ENCODE measurements at regions not wholly inside any gene's neighbourhood (a gene's known extent, or its start where the extent isn't known, plus 50 kb on each side); places are given as distances from the start of the nearest gene placed in this dataset.
"Not testable (repeated sequence)": the region's sequence is repeated elsewhere in the genome, so short reads cannot be mapped to it uniquely, and the experiment has no call there.

- FAIRE-seq (no peak), DNase-seq (ENCODE audit: insufficient read length, low spot score) (no peak)
- no peak for TF ChIP-seq POLR2A (IDR thresholded peaks at IDR 0.05; ENCODE audit: low read depth, low read length)
Measured at GRCh38 chr6:170193326-170193821, 97.5 kb downstream of the DLL1 start.

GRCh38 chr6:170192905-170193304 is 98.0 kb downstream of the DLL1 start:
- FAIRE-seq (no peak), DNase-seq (ENCODE audit: insufficient read length, low spot score) (no peak)
- no peak for TF ChIP-seq POLR2A (IDR thresholded peaks at IDR 0.05; ENCODE audit: low read depth, low read length)

GRCh38 chr6:170192101-170192500 is 98.8 kb downstream of the DLL1 start:
- not testable (repeated sequence) for DNase-seq (ENCODE audit: insufficient read length, low spot score)

GRCh38 chr6:170190046-170190445 is 100.8 kb downstream of the DLL1 start:
- DNase-seq (ENCODE audit: insufficient read length, low spot score) (no peak), FAIRE-seq (no peak)
- no peak for TF ChIP-seq POLR2A (IDR thresholded peaks at IDR 0.05; ENCODE audit: low read depth, low read length)

More at GRCh38 chr6:170192101-170192500, 98.8 kb downstream of the DLL1 start:
- not testable (repeated sequence) for FAIRE-seq

- no peak for TF ChIP-seq POLR2A (IDR thresholded peaks at IDR 0.05; ENCODE audit: low read depth, low read length)
Measured at GRCh38 chr6:170189236-170189635, 101.6 kb downstream of the DLL1 start.

GRCh38 chr6:170188571-170189001 is 102.3 kb downstream of the DLL1 start:
- FAIRE-seq (no peak), DNase-seq (ENCODE audit: insufficient read length, low spot score) (no peak)
- no peak for TF ChIP-seq POLR2A (IDR thresholded peaks at IDR 0.05; ENCODE audit: low read depth, low read length)

More at GRCh38 chr6:170189236-170189635, 101.6 kb downstream of the DLL1 start:
- DNase-seq (ENCODE audit: insufficient read length, low spot score), result no peak
- FAIRE-seq, result no peak

- FAIRE-seq (no peak), DNase-seq (ENCODE audit: insufficient read length, low spot score) (no peak)
- TF ChIP-seq POLR2A (IDR thresholded peaks at IDR 0.05; ENCODE audit: low read depth, low read length), result no peak
Measured at GRCh38 chr6:170187669-170188566, 103.0 kb downstream of the DLL1 start.

GRCh38 chr6:170186941-170187668 is 103.8 kb downstream of the DLL1 start:
- no peak for TF ChIP-seq POLR2A (IDR thresholded peaks at IDR 0.05; ENCODE audit: low read depth, low read length)
- FAIRE-seq (no peak), DNase-seq (ENCODE audit: insufficient read length, low spot score) (no peak)

- TF ChIP-seq POLR2A (IDR thresholded peaks at IDR 0.05; ENCODE audit: low read depth, low read length), result no peak
- no peak for DNase-seq (ENCODE audit: insufficient read length, low spot score)
- FAIRE-seq, result no peak
Measured at GRCh38 chr6:170186006-170186935, 104.6 kb downstream of the DLL1 start.

GRCh38 chr6:170185175-170185978 is 105.5 kb downstream of the DLL1 start:
- FAIRE-seq (no peak), DNase-seq (ENCODE audit: insufficient read length, low spot score) (no peak)
- no peak for TF ChIP-seq POLR2A (IDR thresholded peaks at IDR 0.05; ENCODE audit: low read depth, low read length)

GRCh38 chr6:170184316-170184715 is 106.6 kb downstream of the DLL1 start:
- no peak for DNase-seq (ENCODE audit: insufficient read length, low spot score)
- TF ChIP-seq POLR2A (IDR thresholded peaks at IDR 0.05; ENCODE audit: low read depth, low read length), result no peak
- no peak for FAIRE-seq

- FAIRE-seq, result no peak
- DNase-seq (ENCODE audit: insufficient read length, low spot score), result no peak
- TF ChIP-seq POLR2A (IDR thresholded peaks at IDR 0.05; ENCODE audit: low read depth, low read length), result no peak
Measured at GRCh38 chr6:170183521-170183920, 107.4 kb downstream of the DLL1 start.

GRCh38 chr6:170182781-170183120 is 108.1 kb downstream of the DLL1 start:
- DNase-seq (ENCODE audit: insufficient read length, low spot score), result no peak
- no peak for FAIRE-seq
- TF ChIP-seq POLR2A (IDR thresholded peaks at IDR 0.05; ENCODE audit: low read depth, low read length), result no peak
